Keratinocyte (primary cell): ENCODE measurements at regions not wholly inside any gene's neighbourhood (a gene's known extent, or its start where the extent isn't known, plus 50 kb on each side); places are given as distances from the start of the nearest gene placed in this dataset.

Experiments
- CTCF ChIP-seq, 3 experiments: IDR thresholded peaks in 1 of 3; conservative IDR thresholded peaks in 1 of 3; optimal IDR thresholded peaks in 1 of 3; 2 replicates in 2 of 3; 3 replicates in 1 of 3; pipeline versions ENCODE3 to v1.5.1; 2011; ENCODE audit warnings: low read length in 3 of 3, mild to moderate bottlenecking in 3 of 3, moderate library complexity in 2 of 3, control low read depth in 1 of 3, inconsistent platforms in 1 of 3; ENCODE audit not compliant: insufficient read depth in 2 of 3; ENCODE audit errors: extremely low read depth in 1 of 3
- EZH2 ChIP-seq: IDR thresholded peaks from one replicate; pipeline ENCODE4 v1.6.1; 2012; ENCODE audit warnings: inconsistent platforms, mild to moderate bottlenecking, low read length, moderate library complexity

- TF ChIP-seq CTCF (optimal IDR thresholded peaks at IDR 0.05 in 1 of 3, IDR thresholded peaks at IDR 0.05 in 1 of 3, conservative IDR thresholded peaks at IDR 0.05 in 1 of 3; ENCODE audit: extremely low read depth in 1 of 3, insufficient read depth in 2 of 3, low read length in 3 of 3) (no peak), EZH2 (no peak)
These were observed 1248.7 kb downstream of the PCDH7 start for GRCh38 chr4:31968842-31969241.
